ENCODE measurements at regions not wholly inside any gene's neighbourhood (a gene's known extent, or its start where the extent isn't known, plus 50 kb on each side); places are given as distances from the start of the nearest gene placed in this dataset.

- Histone ChIP-seq H3K27ac (no peak overlapping the region), H3K9me3 (peaks cover 0 to 8% (median 2%) of the 10 kb centered on the region in 4 donors), H3K4me3 (no peak overlapping the region), H3K36me3 (no peaks in the 10 kb centered on the region), H3K27me3 (peaks cover 0 to 9% (median 0%) of the 10 kb centered on the region in 3 donors), H3K4me1 (no peaks in the 10 kb centered on the region)
- WGBS, 5 donors = 87 to 91% (median 89%) methylated on average over 11 of the region's 11 CpGs
- no peak for TF ChIP-seq EP300 (IDR thresholded peaks at IDR 0.05)
- no peak for TF ChIP-seq POLR2AphosphoS5 (IDR thresholded peaks at IDR 0.05)
- TF ChIP-seq CTCF (IDR thresholded peaks at IDR 0.05) = no peak
- TF ChIP-seq POLR2A (IDR thresholded peaks at IDR 0.05) = no peak
- DNase-seq = no peak
- intact Hi-C loops (cut with DNase I; ENCODE audit: low total_unique reads) = no loop called here
Measured at GRCh38 chr18:78927616-78928015, 52.0 kb upstream of the SALL3 start.

DNA sequence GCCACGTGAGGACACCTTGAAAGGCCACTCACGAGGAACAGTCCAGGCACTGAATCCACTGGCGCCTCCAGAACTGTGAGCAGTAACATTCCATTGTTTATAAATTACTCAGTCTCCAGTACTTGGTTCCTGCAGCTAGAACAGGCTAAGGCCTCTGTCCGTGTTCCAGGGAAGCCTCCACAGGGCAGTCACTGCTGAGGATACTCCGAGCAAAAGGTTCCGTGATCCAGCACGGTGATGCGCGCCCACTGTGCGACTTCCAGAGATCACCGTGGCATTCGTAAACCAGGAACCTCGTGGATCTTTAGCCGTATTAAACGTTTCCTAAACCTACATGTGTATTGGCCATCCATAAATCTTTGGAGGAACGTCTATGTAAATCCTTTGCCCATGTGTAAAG is 51.5 kb upstream of the SALL3 start:
- H3K27me3 ChIP-seq = peaks cover 0 to 5% (median 0%) of the 10 kb centered on the region in 3 donors
- no peak overlapping the region for H3K4me3 ChIP-seq
- no peak overlapping the region for H3K27ac ChIP-seq
- no peak for TF ChIP-seq CTCF (IDR thresholded peaks at IDR 0.05)
- no peak for TF ChIP-seq POLR2AphosphoS5 (IDR thresholded peaks at IDR 0.05)
- no peak for TF ChIP-seq POLR2A (IDR thresholded peaks at IDR 0.05)
- TF ChIP-seq EP300 (IDR thresholded peaks at IDR 0.05) = no peak
- 84 to 92% (median 91%) methylated on average over 16 of the region's 16 CpGs for WGBS, 5 donors
- H3K4me1 ChIP-seq = no peaks in the 10 kb centered on the region
- H3K36me3 ChIP-seq = no peaks in the 10 kb centered on the region
- DNase-seq = no peak
- intact Hi-C loops (cut with DNase I; ENCODE audit: low total_unique reads) = no loop called here
- peaks cover 0 to 8% (median 2%) of the 10 kb centered on the region in 4 donors for H3K9me3 ChIP-seq

GRCh38 chr18:78929516-78929915 is 50.1 kb upstream of the SALL3 start:
- Histone ChIP-seq H3K4me1 (no peaks in the 10 kb centered on the region), H3K27ac (no peak overlapping the region), H3K4me3 (no peak overlapping the region), H3K36me3 (no peaks in the 10 kb centered on the region), H3K9me3 (peaks cover 0 to 8% (median 2%) of the 10 kb centered on the region in 4 donors), H3K27me3 (peaks cover 0 to 10% (median 0%) of the 10 kb centered on the region in 3 donors)
- TF ChIP-seq POLR2A (IDR thresholded peaks at IDR 0.05) (no peak), POLR2AphosphoS5 (IDR thresholded peaks at IDR 0.05) (no peak), CTCF (IDR thresholded peaks at IDR 0.05) (no peak), EP300 (IDR thresholded peaks at IDR 0.05) (no peak)
- 85 to 90% (median 87%) methylated on average over 15 of the region's 15 CpGs for WGBS, 5 donors
- DNase-seq = no peak
- intact Hi-C loops (cut with DNase I; ENCODE audit: low total_unique reads) = no loop called here

Small RNA genes lying in the stretch of these regions (small RNA-seq; reads per million reads assigned to genes)
- gene RF00019 (0 reads per million in 4 donors), gene RF00402 (0 reads per million in 4 donors), gene RNA5SP461 (0 reads per million in 4 donors), gene RNU6-655P (0 reads per million in 4 donors)
